Right lobe of liver (tissue), 4 donors: ENCODE measurements at regions not wholly inside any gene's neighbourhood (a gene's known extent, or its start where the extent isn't known, plus 50 kb on each side); places are given as distances from the start of the nearest gene placed in this dataset.
"Not testable (repeated sequence)": the region's sequence is repeated elsewhere in the genome, so short reads cannot be mapped to it uniquely, and the experiment has no call there.

ENCODE experiments used
- POLR2A ChIP-seq: fragments of 450-650 bp; IDR thresholded peaks from one replicate; pipeline ENCODE4 v1.6.1; 2017; ENCODE audit warnings: antibody characterized with exemption, mild to moderate bottlenecking
- TF ChIP-seq, protein P1 (sequence below), 4 donors: fragments of 200-600 bp in 3 of 4; fragments of 450-650 bp in 1 of 4; IDR thresholded peaks; one replicate each; pipeline versions ENCODE4 v1.5.1 to v1.8.0; 2016 to 2022; ENCODE audit warnings: antibody characterized with exemption in 4 of 4, mild to moderate bottlenecking in 2 of 4
- donor health status: DM: no; HTN: no; CAD: no.
- donor health status: DM: no; HTN: no; CAD: no.
- donor health status: DM: no; HTN: yes; CAD: no.

DNA sequence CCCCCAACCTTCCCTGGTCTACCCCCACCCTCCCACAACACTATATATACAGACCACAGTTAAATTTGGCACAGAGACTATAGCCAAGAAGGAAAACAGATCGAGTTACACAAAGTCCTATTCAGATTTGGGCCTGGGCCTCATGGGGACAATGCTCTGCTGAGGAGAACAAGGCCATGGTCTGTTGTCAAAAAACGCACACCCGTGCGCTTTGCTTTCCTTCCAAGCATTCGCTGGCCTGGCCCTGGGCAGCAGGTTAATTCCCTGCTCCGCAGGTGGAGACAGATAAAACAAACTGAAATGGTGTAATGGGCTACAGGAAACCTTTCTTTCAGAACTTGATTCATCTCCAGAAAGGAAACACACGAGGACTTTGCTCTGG lies 256.2 kb downstream of the BCL2L11 start:
- TF ChIP-seq, protein P1, sequence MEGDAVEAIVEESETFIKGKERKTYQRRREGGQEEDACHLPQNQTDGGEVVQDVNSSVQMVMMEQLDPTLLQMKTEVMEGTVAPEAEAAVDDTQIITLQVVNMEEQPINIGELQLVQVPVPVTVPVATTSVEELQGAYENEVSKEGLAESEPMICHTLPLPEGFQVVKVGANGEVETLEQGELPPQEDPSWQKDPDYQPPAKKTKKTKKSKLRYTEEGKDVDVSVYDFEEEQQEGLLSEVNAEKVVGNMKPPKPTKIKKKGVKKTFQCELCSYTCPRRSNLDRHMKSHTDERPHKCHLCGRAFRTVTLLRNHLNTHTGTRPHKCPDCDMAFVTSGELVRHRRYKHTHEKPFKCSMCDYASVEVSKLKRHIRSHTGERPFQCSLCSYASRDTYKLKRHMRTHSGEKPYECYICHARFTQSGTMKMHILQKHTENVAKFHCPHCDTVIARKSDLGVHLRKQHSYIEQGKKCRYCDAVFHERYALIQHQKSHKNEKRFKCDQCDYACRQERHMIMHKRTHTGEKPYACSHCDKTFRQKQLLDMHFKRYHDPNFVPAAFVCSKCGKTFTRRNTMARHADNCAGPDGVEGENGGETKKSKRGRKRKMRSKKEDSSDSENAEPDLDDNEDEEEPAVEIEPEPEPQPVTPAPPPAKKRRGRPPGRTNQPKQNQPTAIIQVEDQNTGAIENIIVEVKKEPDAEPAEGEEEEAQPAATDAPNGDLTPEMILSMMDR (IDR thresholded peaks at IDR 0.05) = not testable (repeated sequence)
- TF ChIP-seq POLR2A = not testable (repeated sequence)
